ENCODE measurements at regions not wholly inside any gene's neighbourhood (a gene's known extent, or its start where the extent isn't known, plus 50 kb on each side); places are given as distances from the start of the nearest gene placed in this dataset.

- Histone ChIP-seq H3K4me3 (no peak overlapping the region), H3K9me3 (no peaks in the 10 kb centered on the region), H3K36me3 (no peaks in the 10 kb centered on the region), H3K27ac (no peak overlapping the region), H3K4me1 (no peaks in the 10 kb centered on the region), H3K27me3 (peaks cover 0 to 37% (median 0%) of the 10 kb centered on the region in 9 donors)
- TF ChIP-seq POLR2A (IDR thresholded peaks at IDR 0.05), result no peak
- WGBS, 4 donors, result 68 to 77% (median 72%) methylated on average over 16 to 25 of the region's 25 CpGs
- DNase-seq (no peak), ATAC-seq (no peak)
- intact Hi-C loops (cut with DNase I), result no loop called here
Measured at GRCh38 chr17:79539944-79540705, 70.7 kb downstream of the RBFOX3 start.

GRCh38 chr17:79538291-79538690, 72.6 kb downstream of the RBFOX3 start:
- WGBS, 4 donors, result 81 to 94% (median 85%) methylated on average over 4 to 6 of the region's 6 CpGs
- no peak for ATAC-seq
- H3K27ac ChIP-seq, result no peak overlapping the region
- intact Hi-C loops (cut with DNase I), result no loop called here
- H3K4me3 ChIP-seq, result no peak overlapping the region
- H3K27me3 ChIP-seq, result peaks cover 0 to 40% (median 2%) of the 10 kb centered on the region in 9 donors
- H3K9me3 ChIP-seq, result no peaks in the 10 kb centered on the region
- no peak for TF ChIP-seq POLR2A (IDR thresholded peaks at IDR 0.05)
- TF ChIP-seq CTCF (IDR thresholded peaks at IDR 0.05), result no peak
- H3K36me3 ChIP-seq, result no peaks in the 10 kb centered on the region
- H3K4me1 ChIP-seq, result no peaks in the 10 kb centered on the region
- no peak for DNase-seq

GRCh38 chr17:79537686-79538085, 73.2 kb downstream of the RBFOX3 start:
- intact Hi-C loops (cut with DNase I), result no loop called here
- Histone ChIP-seq H3K4me3 (no peak overlapping the region), H3K27ac (no peak overlapping the region), H3K36me3 (no peaks in the 10 kb centered on the region), H3K9me3 (no peaks in the 10 kb centered on the region), H3K4me1 (no peaks in the 10 kb centered on the region), H3K27me3 (peaks cover 0 to 40% (median 4%) of the 10 kb centered on the region in 9 donors)
- ATAC-seq (no peak), DNase-seq (peak in 1 of 5 donors; percentile 26)
- WGBS, 4 donors, result 69 to 83% (median 73%) methylated on average over 4 of the region's 4 CpGs
- no peak for TF ChIP-seq POLR2A (IDR thresholded peaks at IDR 0.05)
- TF ChIP-seq CTCF (IDR thresholded peaks at IDR 0.05), result no peak

- Histone ChIP-seq H3K9me3 (no peaks in the 10 kb centered on the region), H3K27me3 (peaks cover 0 to 40% (median 7%) of the 10 kb centered on the region in 9 donors), H3K27ac (no peak overlapping the region), H3K4me1 (no peaks in the 10 kb centered on the region), H3K4me3 (no peak overlapping the region), H3K36me3 (no peaks in the 10 kb centered on the region)
- TF ChIP-seq CTCF (IDR thresholded peaks at IDR 0.05), result no peak
- no peak for TF ChIP-seq POLR2A (IDR thresholded peaks at IDR 0.05)
- no peak for ATAC-seq
- no peak for DNase-seq
- intact Hi-C loops (cut with DNase I), result no loop called here
- 81 to 84% (median 83%) methylated on average over 7 of the region's 7 CpGs for WGBS, 4 donors
Measured at GRCh38 chr17:79537061-79537460, 73.8 kb downstream of the RBFOX3 start.
